ENCODE measurements at regions not wholly inside any gene's neighbourhood (a gene's known extent, or its start where the extent isn't known, plus 50 kb on each side); places are given as distances from the start of the nearest gene placed in this dataset.

DNA sequence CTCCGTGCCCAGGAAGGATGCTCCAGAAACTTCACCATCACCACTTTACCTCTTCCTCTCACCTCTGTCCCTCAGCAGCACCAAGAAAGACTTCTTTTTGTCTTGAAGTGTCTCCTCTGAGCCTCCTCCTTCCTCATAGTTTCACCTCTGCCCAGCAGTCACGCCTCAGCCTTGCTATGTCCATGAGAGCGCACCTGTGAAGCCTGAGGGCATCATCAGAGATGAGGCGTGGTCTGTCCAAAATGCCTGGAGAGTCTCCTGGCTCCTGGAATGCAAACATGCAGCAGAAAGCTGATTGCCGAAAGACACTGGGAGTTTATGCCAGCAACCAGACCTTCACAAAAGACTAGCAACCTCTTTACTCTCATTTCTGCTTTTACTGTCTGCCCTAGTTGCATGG, 336.6 kb downstream of the TEX29 start:
- H3K4me1 ChIP-seq (ENCODE audit: insufficient read depth, low read length), result no peaks in the 10 kb centered on the region
- H3K4me3 ChIP-seq (ENCODE audit: low read length), result no peak overlapping the region
- H3K9me3 ChIP-seq (ENCODE audit: control insufficient read depth in 1 of 2, insufficient read depth in 1 of 2, low read length in 2 of 2), result peaks cover 0 to 16% of the 10 kb centered on the region in 2 experiments
- Mint-ChIP-seq H3K27ac (no peak overlapping the region), H3K9me3 (no peaks in the 10 kb centered on the region), H3K4me1 (ENCODE audit: low read depth) (no peaks in the 10 kb centered on the region), H3K27me3 (peaks cover 23% of the 10 kb centered on the region), H3K4me3 (no peak overlapping the region), H3K36me3 (ENCODE audit: low read depth) (no peaks in the 10 kb centered on the region)
- no peak for ATAC-seq (ENCODE audit: poor library complexity)
- ChIA-PET CTCF (no interaction called here), POLR2A (no interaction called here)
- no peaks in the 10 kb centered on the region for H3K36me3 ChIP-seq (ENCODE audit: insufficient read depth, low read length)
- no peak overlapping the region for H3K27ac ChIP-seq (ENCODE audit: low read depth in 1 of 2, low read length in 2 of 2)
- TF ChIP-seq, protein P1, sequence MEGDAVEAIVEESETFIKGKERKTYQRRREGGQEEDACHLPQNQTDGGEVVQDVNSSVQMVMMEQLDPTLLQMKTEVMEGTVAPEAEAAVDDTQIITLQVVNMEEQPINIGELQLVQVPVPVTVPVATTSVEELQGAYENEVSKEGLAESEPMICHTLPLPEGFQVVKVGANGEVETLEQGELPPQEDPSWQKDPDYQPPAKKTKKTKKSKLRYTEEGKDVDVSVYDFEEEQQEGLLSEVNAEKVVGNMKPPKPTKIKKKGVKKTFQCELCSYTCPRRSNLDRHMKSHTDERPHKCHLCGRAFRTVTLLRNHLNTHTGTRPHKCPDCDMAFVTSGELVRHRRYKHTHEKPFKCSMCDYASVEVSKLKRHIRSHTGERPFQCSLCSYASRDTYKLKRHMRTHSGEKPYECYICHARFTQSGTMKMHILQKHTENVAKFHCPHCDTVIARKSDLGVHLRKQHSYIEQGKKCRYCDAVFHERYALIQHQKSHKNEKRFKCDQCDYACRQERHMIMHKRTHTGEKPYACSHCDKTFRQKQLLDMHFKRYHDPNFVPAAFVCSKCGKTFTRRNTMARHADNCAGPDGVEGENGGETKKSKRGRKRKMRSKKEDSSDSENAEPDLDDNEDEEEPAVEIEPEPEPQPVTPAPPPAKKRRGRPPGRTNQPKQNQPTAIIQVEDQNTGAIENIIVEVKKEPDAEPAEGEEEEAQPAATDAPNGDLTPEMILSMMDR (IDR thresholded peaks at IDR 0.05), result no peak
- DNase-seq, result no peak
- intact Hi-C loops (cut with DNase I, micrococcal nuclease), result no loop called here
- peaks cover 2 to 4% of the 10 kb centered on the region in 2 experiments for H3K27me3 ChIP-seq (ENCODE audit: control insufficient read depth in 1 of 2, insufficient read depth in 2 of 2, low read length in 2 of 2)

DNA sequence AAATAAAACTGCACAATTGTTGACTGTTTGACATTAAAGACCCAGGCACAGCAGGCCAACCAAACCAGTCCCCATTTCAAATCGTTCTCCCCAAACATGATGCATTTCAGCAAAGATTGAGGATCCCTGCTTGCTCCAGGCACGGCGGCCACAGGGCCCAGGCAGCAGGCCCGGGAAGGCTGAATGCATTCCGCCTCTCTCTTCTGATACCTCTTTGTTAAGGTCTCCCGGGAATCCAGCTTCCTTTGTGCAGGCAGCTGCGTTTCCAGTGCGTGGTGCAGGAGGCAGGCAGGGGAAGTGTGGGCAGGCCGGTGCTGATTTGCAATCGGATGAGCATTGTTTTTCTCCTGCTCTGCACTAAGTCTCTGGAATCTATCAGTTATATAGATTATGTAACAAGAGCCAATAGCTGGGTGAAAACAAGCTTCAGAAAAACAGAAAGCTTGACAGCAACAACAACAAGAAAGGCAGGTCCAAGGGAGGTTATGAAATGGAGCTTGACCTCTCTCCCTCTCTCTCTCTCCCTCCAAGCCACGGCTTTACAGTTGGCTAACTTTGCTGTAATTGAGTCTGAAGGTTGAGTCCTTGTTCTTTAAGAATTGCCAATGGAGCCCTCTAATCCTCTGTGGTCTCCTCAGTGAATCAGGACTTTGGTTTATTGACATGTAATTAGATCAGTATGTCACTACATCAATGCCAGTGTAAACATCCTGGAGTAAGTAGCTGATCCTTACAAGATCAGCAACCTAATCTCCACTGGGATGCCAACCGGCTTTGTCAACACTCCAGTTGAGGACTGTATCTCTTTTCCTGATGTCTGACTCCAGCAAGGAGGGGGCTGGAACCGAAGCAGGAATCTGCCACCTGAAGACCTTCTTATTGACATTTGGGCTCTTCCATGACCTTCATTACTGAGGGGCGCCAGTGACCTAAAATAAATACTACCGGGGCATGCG, 338.0 kb downstream of the TEX29 start:
- POLR2A ChIA-PET, result no interaction called here

DNA sequence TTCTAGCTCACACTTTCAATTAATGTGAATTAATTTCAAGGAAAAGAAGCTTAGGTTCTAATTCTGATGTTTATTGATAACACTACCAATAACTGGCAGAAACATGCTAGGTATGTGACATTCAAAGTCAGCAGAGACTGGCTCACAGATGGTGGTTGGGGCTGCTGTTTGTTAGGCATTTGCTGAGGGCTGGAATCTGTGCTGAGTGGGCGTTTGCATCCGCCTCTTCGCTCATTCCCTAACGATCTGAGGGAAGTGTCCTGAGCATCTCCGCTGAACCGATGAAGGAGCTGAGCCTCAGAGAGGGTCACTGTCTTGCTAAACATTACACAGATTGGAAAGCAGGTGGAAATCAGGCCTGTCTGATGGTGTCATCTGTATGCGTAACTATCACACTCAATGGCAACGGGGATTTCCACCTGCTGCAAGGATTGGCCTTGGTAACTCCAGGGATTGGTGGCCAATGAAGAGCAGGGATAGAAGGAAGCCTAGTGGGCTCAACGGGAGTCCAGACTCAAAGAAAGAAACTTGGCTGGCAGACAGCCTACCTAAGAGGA, 338.9 kb downstream of the TEX29 start:
- no peak overlapping the region for H3K4me3 ChIP-seq (ENCODE audit: low read length)
- no peak overlapping the region for H3K27ac ChIP-seq (ENCODE audit: low read depth in 1 of 2, low read length in 2 of 2)
- Mint-ChIP-seq H3K27me3 (peaks cover 14% of the 10 kb centered on the region), H3K4me1 (ENCODE audit: low read depth) (no peaks in the 10 kb centered on the region), H3K4me3 (no peak overlapping the region), H3K27ac (no peak overlapping the region), H3K9me3 (no peaks in the 10 kb centered on the region), H3K36me3 (ENCODE audit: low read depth) (no peaks in the 10 kb centered on the region)
- ChIA-PET CTCF (no interaction called here), POLR2A (no interaction called here)
- ATAC-seq (ENCODE audit: poor library complexity) (no peak), DNase-seq (no peak)
- peaks cover 0 to 16% of the 10 kb centered on the region in 2 experiments for H3K9me3 ChIP-seq (ENCODE audit: control insufficient read depth in 1 of 2, insufficient read depth in 1 of 2, low read length in 2 of 2)
- H3K4me1 ChIP-seq (ENCODE audit: insufficient read depth, low read length), result no peaks in the 10 kb centered on the region
- peaks cover 0 to 2% of the 10 kb centered on the region in 2 experiments for H3K27me3 ChIP-seq (ENCODE audit: control insufficient read depth in 1 of 2, insufficient read depth in 2 of 2, low read length in 2 of 2)
- TF ChIP-seq, protein P1 (IDR thresholded peaks at IDR 0.05), result no peak
- intact Hi-C loops (cut with DNase I, micrococcal nuclease), result no loop called here
- H3K36me3 ChIP-seq (ENCODE audit: insufficient read depth, low read length), result no peaks in the 10 kb centered on the region

More for the DNA sequence above, 338.0 kb downstream of the TEX29 start:
- DNase-seq (no peak), ATAC-seq (ENCODE audit: poor library complexity) (no peak)
- H3K4me1 ChIP-seq (ENCODE audit: insufficient read depth, low read length), result no peaks in the 10 kb centered on the region
- Mint-ChIP-seq H3K9me3 (no peaks in the 10 kb centered on the region), H3K27ac (no peak overlapping the region), H3K4me1 (ENCODE audit: low read depth) (no peaks in the 10 kb centered on the region), H3K27me3 (peaks cover 21% of the 10 kb centered on the region), H3K4me3 (no peak overlapping the region), H3K36me3 (ENCODE audit: low read depth) (no peaks in the 10 kb centered on the region)
- H3K9me3 ChIP-seq (ENCODE audit: control insufficient read depth in 1 of 2, insufficient read depth in 1 of 2, low read length in 2 of 2), result peaks cover 0 to 16% of the 10 kb centered on the region in 2 experiments
- H3K4me3 ChIP-seq (ENCODE audit: low read length), result no peak overlapping the region
- CTCF ChIA-PET, result no interaction called here
- peaks cover 1 to 2% of the 10 kb centered on the region in 2 experiments for H3K27me3 ChIP-seq (ENCODE audit: control insufficient read depth in 1 of 2, insufficient read depth in 2 of 2, low read length in 2 of 2)
- no peak overlapping the region for H3K27ac ChIP-seq (ENCODE audit: low read depth in 1 of 2, low read length in 2 of 2)
- intact Hi-C loops (cut with DNase I, micrococcal nuclease), result no loop called here
- no peaks in the 10 kb centered on the region for H3K36me3 ChIP-seq (ENCODE audit: insufficient read depth, low read length)
- TF ChIP-seq, protein P1 (IDR thresholded peaks at IDR 0.05), result no peak

Measured in CD4-positive, alpha-beta T cell (primary cell).